Neural crest cell (in vitro differentiated cells): ENCODE measurements at regions not wholly inside any gene's neighbourhood (a gene's known extent, or its start where the extent isn't known, plus 50 kb on each side); places are given as distances from the start of the nearest gene placed in this dataset. TPM values are rescaled to one million over a fixed set of nuclear protein-coding genes. Genes with fewer than 3 reads are reported as not detected.

Source experiments
- DNase-seq: peaks from one replicate; pipeline ENCODE4 v3.0.0; 2021; ENCODE audit warnings: low read depth, mixed read lengths, low spot score
- H3K27ac Mint-ChIP-seq: one replicate; pipeline ENCODE4 v1.8.0; 2021; ENCODE audit warnings: mild to moderate bottlenecking, mixed read lengths; ENCODE audit not compliant: unreplicated experiment
- H3K27me3 Mint-ChIP-seq: 2 replicates; pipeline ENCODE4 v1.8.0; 2021; ENCODE audit warnings: low read depth, mild to moderate bottlenecking, mixed read lengths
- H3K36me3 Mint-ChIP-seq: 2 replicates; pipeline ENCODE4 v1.8.0; 2021; ENCODE audit warnings: low read depth, mild to moderate bottlenecking, mixed read lengths
- H3K4me1 Mint-ChIP-seq: 2 replicates; pipeline ENCODE4 v1.8.0; 2021; ENCODE audit warnings: mixed read lengths
- H3K4me3 Mint-ChIP-seq: one replicate; pipeline ENCODE4 v1.8.0; 2021; ENCODE audit warnings: mild to moderate bottlenecking, mixed read lengths
- H3K9me3 Mint-ChIP-seq: 2 replicates; pipeline ENCODE4 v1.8.0; 2021; ENCODE audit warnings: mixed read lengths
- microRNA-seq: library from miRNA; unstranded; fragments of <30 nt; microRNA quantifications from one replicate; pipeline ENCODE4, GENCODE V29; 2020
- TF ChIP-seq, protein P1 (sequence below): fragments of 200-600 bp; sonication (generic); conservative IDR thresholded peaks from 2 replicates; pipeline ENCODE4 v1.5.0; 2021; ENCODE audit warnings: antibody characterized with exemption, mild to moderate bottlenecking

GRCh38 chr12:25894759-25895158 is 63.7 kb upstream of the RASSF8 start:
- Mint-ChIP-seq H3K27ac (no peak overlapping the region), H3K36me3 (peaks cover 5% of the 10 kb centered on the region), H3K9me3 (peaks cover 5% of the 10 kb centered on the region), H3K27me3 (no peaks in the 10 kb centered on the region), H3K4me1 (no peaks in the 10 kb centered on the region), H3K4me3 (no peak overlapping the region)
- DNase-seq: no peak
- TF ChIP-seq, protein P1, sequence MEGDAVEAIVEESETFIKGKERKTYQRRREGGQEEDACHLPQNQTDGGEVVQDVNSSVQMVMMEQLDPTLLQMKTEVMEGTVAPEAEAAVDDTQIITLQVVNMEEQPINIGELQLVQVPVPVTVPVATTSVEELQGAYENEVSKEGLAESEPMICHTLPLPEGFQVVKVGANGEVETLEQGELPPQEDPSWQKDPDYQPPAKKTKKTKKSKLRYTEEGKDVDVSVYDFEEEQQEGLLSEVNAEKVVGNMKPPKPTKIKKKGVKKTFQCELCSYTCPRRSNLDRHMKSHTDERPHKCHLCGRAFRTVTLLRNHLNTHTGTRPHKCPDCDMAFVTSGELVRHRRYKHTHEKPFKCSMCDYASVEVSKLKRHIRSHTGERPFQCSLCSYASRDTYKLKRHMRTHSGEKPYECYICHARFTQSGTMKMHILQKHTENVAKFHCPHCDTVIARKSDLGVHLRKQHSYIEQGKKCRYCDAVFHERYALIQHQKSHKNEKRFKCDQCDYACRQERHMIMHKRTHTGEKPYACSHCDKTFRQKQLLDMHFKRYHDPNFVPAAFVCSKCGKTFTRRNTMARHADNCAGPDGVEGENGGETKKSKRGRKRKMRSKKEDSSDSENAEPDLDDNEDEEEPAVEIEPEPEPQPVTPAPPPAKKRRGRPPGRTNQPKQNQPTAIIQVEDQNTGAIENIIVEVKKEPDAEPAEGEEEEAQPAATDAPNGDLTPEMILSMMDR: no peak

DNA sequence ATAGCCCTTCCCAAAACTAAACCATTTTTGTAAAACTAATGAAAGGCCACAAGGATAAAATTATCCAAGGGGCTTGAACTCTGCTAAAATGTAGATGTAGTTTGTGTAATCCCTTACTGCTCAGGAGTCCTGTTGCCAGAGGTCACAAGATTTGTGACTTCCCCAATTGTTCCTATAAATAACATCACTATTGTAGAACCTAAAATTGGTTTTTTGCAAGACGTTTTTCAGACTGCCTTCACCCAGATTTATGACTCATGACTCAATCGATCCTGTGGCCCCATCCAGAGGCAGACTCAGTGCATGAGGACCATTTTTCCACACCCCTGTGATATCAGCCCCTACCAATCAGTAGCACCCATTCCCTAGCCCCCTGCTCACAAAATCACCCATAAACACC is 61.5 kb upstream of the RASSF8 start:
- no peak for DNase-seq
- Mint-ChIP-seq H3K9me3 (peaks cover 2% of the 10 kb centered on the region), H3K27me3 (no peaks in the 10 kb centered on the region), H3K4me1 (no peaks in the 10 kb centered on the region), H3K36me3 (peaks cover 5% of the 10 kb centered on the region), H3K27ac (no peak overlapping the region), H3K4me3 (no peak overlapping the region)
- TF ChIP-seq, protein P1: no peak

DNA sequence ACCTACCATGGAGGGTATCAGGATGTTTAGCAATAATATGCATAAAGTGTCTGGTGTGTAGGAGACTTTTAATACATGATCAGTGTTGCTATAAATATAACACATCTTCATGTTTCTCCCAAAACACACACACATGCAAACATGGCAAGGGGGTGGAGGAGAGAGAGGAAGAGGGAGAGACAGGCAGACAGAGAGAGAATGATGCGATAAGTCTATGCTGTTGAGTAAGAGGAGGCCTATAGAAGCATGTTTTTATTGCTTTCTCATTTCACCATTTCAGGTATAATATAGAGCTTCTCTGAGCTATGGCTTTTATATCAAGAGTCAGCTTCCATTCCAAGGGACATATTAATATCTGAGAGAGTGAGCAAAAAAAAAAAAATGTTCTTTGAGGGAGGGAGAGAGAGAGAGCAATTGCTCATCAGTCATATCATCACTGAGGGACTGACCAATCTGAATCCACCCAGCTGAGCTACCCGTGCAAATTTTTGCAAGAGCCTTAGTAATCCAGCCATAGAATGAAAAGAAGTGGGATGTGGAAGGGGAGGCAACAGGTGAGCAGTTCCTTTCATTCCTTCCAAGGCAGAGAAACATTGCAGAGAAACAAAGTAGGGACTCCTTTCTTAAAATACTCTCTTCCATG is 54.8 kb upstream of the RASSF8 start:
- no peak for DNase-seq
- no peaks in the 10 kb centered on the region for H3K9me3 Mint-ChIP-seq
- H3K4me3 Mint-ChIP-seq: no peak overlapping the region
- H3K4me1 Mint-ChIP-seq: no peaks in the 10 kb centered on the region
- H3K27ac Mint-ChIP-seq: no peak overlapping the region
- H3K36me3 Mint-ChIP-seq: no peaks in the 10 kb centered on the region
- no peaks in the 10 kb centered on the region for H3K27me3 Mint-ChIP-seq
- TF ChIP-seq, protein P1: no peak

DNA sequence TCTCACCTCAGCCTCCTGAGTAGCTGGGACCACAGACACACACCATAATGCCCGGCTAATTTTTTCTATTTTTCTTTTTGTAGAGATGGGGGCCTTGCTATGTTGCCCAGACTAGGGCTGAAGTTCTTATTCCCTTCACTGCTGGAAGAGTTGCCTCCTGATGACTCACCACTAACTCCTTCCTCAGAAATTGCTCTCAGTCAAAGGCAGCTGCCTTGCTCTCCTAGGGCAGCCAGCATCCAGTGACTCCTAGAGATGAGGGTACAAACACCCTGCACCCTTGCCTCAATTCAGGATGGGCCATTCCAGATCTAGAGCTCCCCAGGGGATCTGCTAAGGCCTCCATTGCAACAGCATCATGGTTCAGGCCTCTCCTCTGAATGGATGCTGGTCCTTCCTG is 54.0 kb upstream of the RASSF8 start:
- DNase-seq: no peak
- H3K4me1 Mint-ChIP-seq: no peaks in the 10 kb centered on the region
- no peak overlapping the region for H3K27ac Mint-ChIP-seq
- H3K36me3 Mint-ChIP-seq: no peaks in the 10 kb centered on the region
- no peak overlapping the region for H3K4me3 Mint-ChIP-seq
- TF ChIP-seq, protein P1: no peak
- no peaks in the 10 kb centered on the region for H3K9me3 Mint-ChIP-seq
- H3K27me3 Mint-ChIP-seq: no peaks in the 10 kb centered on the region

- TF ChIP-seq, protein P1: no peak
- Mint-ChIP-seq H3K27ac (no peak overlapping the region), H3K4me1 (no peaks in the 10 kb centered on the region), H3K9me3 (no peaks in the 10 kb centered on the region), H3K36me3 (no peaks in the 10 kb centered on the region), H3K4me3 (no peak overlapping the region), H3K27me3 (no peaks in the 10 kb centered on the region)
- no peak for DNase-seq
These were observed 51.7 kb upstream of the RASSF8 start for GRCh38 chr12:25906651-25907340.

Small RNA genes lying in the stretch of these regions (microRNA-seq; reads per million reads assigned to microRNA genes)
- gene MIR4302: not detected
